ENCODE measurements at regions not wholly inside any gene's neighbourhood (a gene's known extent, or its start where the extent isn't known, plus 50 kb on each side); places are given as distances from the start of the nearest gene placed in this dataset.
"Not testable (repeated sequence)": the region's sequence is repeated elsewhere in the genome, so short reads cannot be mapped to it uniquely, and the experiment has no call there.

GRCh38 chr14:105729825-105730368 lies 203.5 kb downstream of the TMEM121 start:
- DNase-seq (ENCODE audit: low read depth in 1 of 2, low spot score in 1 of 2); H3K4me3 ChIP-seq (replicated peaks; ENCODE audit: insufficient read depth, low read length); H3K27ac ChIP-seq (replicated peaks); H3K27me3 ChIP-seq (ENCODE audit: insufficient read depth, poor library complexity, severe bottlenecking): not testable (repeated sequence)

GRCh38 chr14:105730731-105731130 lies 204.3 kb downstream of the TMEM121 start:
- not testable (repeated sequence) for H3K4me3 ChIP-seq (replicated peaks; ENCODE audit: insufficient read depth, low read length); DNase-seq (ENCODE audit: low read depth in 1 of 2, low spot score in 1 of 2); H3K27me3 ChIP-seq (ENCODE audit: insufficient read depth, poor library complexity, severe bottlenecking); H3K27ac ChIP-seq (replicated peaks)

- not testable (repeated sequence) for H3K27me3 ChIP-seq (ENCODE audit: insufficient read depth, poor library complexity, severe bottlenecking); H3K27ac ChIP-seq (replicated peaks); DNase-seq (ENCODE audit: low read depth in 1 of 2, low spot score in 1 of 2); H3K4me3 ChIP-seq (replicated peaks; ENCODE audit: insufficient read depth, low read length)
Observed at GRCh38 chr14:105731221-105731985, 205.0 kb downstream of the TMEM121 start.

GRCh38 chr14:105733081-105734065 lies 207.0 kb downstream of the TMEM121 start:
- no peak overlapping the region for H3K27ac ChIP-seq (replicated peaks)
- no peak for DNase-seq (ENCODE audit: low read depth in 1 of 2, low spot score in 1 of 2)
- H3K4me3 ChIP-seq (replicated peaks; ENCODE audit: insufficient read depth, low read length), result no peak overlapping the region
- TF ChIP-seq GABPA (IDR thresholded peaks at IDR 0.05; ENCODE audit: low read depth) (no peak), SPI1 (IDR thresholded peaks at IDR 0.05; ENCODE audit: borderline replicate concordance, low read depth) (no peak), CTCF (IDR thresholded peaks at IDR 0.05; ENCODE audit: insufficient read depth, low read length) (no peak), POLR2AphosphoS5 (IDR thresholded peaks at IDR 0.05; ENCODE audit: low read depth) (no peak), REST (IDR thresholded peaks at IDR 0.05; ENCODE audit: insufficient replicate concordance, low read depth) (no peak)
- no peaks in the 10 kb centered on the region for H3K27me3 ChIP-seq (ENCODE audit: insufficient read depth, poor library complexity, severe bottlenecking)

GRCh38 chr14:105734241-105734640 lies 207.9 kb downstream of the TMEM121 start:
- H3K27me3 ChIP-seq (ENCODE audit: insufficient read depth, poor library complexity, severe bottlenecking); DNase-seq (ENCODE audit: low read depth in 1 of 2, low spot score in 1 of 2); H3K4me3 ChIP-seq (replicated peaks; ENCODE audit: insufficient read depth, low read length); H3K27ac ChIP-seq (replicated peaks): not testable (repeated sequence)

GRCh38 chr14:105736331-105736730 lies 209.9 kb downstream of the TMEM121 start:
- DNase-seq (ENCODE audit: low read depth in 1 of 2, low spot score in 1 of 2); H3K4me3 ChIP-seq (replicated peaks; ENCODE audit: insufficient read depth, low read length); H3K27ac ChIP-seq (replicated peaks): not testable (repeated sequence)

More at GRCh38 chr14:105736331-105736730, 209.9 kb downstream of the TMEM121 start:
- not testable (repeated sequence) for H3K27me3 ChIP-seq (ENCODE audit: insufficient read depth, poor library complexity, severe bottlenecking)
